ENCODE measurements at regions not wholly inside any gene's neighbourhood (a gene's known extent, or its start where the extent isn't known, plus 50 kb on each side); places are given as distances from the start of the nearest gene placed in this dataset.

DNA sequence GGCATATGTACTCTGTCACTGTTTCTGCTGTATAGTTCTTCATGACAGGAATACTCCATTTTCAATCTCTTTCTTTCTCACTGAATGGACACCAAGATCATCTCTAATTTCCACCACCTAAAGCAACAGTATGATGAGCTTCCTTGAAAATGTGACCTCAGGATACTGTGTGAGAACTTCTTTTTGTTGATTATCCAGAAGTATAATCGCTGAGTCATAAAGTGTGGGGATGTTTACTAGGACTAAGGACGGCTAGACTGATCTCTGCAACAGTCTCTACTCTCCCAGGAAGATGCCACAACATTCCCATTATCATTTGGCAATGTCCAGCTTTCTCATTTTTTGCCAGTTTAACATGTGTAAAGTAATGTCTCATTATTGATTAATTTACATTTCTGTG, 70.3 kb downstream of the TNFSF18 start:
- TF ChIP-seq, protein P1, sequence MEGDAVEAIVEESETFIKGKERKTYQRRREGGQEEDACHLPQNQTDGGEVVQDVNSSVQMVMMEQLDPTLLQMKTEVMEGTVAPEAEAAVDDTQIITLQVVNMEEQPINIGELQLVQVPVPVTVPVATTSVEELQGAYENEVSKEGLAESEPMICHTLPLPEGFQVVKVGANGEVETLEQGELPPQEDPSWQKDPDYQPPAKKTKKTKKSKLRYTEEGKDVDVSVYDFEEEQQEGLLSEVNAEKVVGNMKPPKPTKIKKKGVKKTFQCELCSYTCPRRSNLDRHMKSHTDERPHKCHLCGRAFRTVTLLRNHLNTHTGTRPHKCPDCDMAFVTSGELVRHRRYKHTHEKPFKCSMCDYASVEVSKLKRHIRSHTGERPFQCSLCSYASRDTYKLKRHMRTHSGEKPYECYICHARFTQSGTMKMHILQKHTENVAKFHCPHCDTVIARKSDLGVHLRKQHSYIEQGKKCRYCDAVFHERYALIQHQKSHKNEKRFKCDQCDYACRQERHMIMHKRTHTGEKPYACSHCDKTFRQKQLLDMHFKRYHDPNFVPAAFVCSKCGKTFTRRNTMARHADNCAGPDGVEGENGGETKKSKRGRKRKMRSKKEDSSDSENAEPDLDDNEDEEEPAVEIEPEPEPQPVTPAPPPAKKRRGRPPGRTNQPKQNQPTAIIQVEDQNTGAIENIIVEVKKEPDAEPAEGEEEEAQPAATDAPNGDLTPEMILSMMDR (IDR thresholded peaks at IDR 0.05), result no peak
- TF ChIP-seq POLR2AphosphoS5 (IDR thresholded peaks at IDR 0.05) (no peak), EP300 (IDR thresholded peaks at IDR 0.05) (no peak), POLR2A (IDR thresholded peaks at IDR 0.05) (no peak)

Measured in stomach (tissue), 4 donors.